ENCODE measurements at regions not wholly inside any gene's neighbourhood (a gene's known extent, or its start where the extent isn't known, plus 50 kb on each side); places are given as distances from the start of the nearest gene placed in this dataset.

- H3K36me3 Mint-ChIP-seq (ENCODE audit: low read depth): no peaks in the 10 kb centered on the region
- Histone ChIP-seq H3K27ac (ENCODE audit: low read depth) (no peak overlapping the region), H3K4me2 (no peak overlapping the region), H3K36me3 (ENCODE audit: insufficient read depth) (no peaks in the 10 kb centered on the region), H3K79me2 (replicated peaks; ENCODE audit: insufficient read depth) (no peaks in the 10 kb centered on the region), H4K20me1 (replicated peaks; ENCODE audit: insufficient read depth) (no peaks in the 10 kb centered on the region), H3K27me3 (ENCODE audit: insufficient read depth) (no peaks in the 10 kb centered on the region), H3K9me2 (ENCODE audit: insufficient read depth) (no peaks in the 10 kb centered on the region), H3K4me1 (ENCODE audit: insufficient read depth) (peaks cover 8% of the 10 kb centered on the region; the same call in 1 of the 2 replicates), H3K4me3 (no peak overlapping the region), H3F3A (replicated peaks; ENCODE audit: low read depth) (no peaks in the 10 kb centered on the region), H2AFZ (no peak overlapping the region)
- no peak overlapping the region for H3K27ac Mint-ChIP-seq
- H3K4me3 Mint-ChIP-seq: no peak overlapping the region
- DNase-seq (ENCODE audit: low spot score) (peak; percentile 83), ATAC-seq (peak; percentile 99)
- no peak for TF ChIP-seq ETS1 (IDR thresholded peaks at IDR 0.05)
- TF ChIP-seq CTCF (conservative IDR thresholded peaks at IDR 0.05; ENCODE audit: low read depth in 2 of 2): peak; percentile 93 to 97
- TF ChIP-seq NANOG (IDR thresholded peaks at IDR 0.05; ENCODE audit: borderline replicate concordance): no peak
- TF ChIP-seq EZH2phosphoT487 (IDR thresholded peaks at IDR 0.05; ENCODE audit: unreplicated experiment): no peak
- no peak for TF ChIP-seq ZNF462 (CRISPR knock-in tag; IDR thresholded peaks at IDR 0.05)
- H3K4me1 Mint-ChIP-seq: peaks cover 25% of the 10 kb centered on the region
- H3K9me3 Mint-ChIP-seq: no peaks in the 10 kb centered on the region
- peaks cover 2% of the 10 kb centered on the region for H3K27me3 Mint-ChIP-seq (ENCODE audit: insufficient read depth, low read depth, poor library complexity)
Measured at GRCh38 chr20:11676630-11677287, 240.9 kb upstream of the BTBD3 start.

Measured in GM23338 (cell line).